ENCODE measurements at regions not wholly inside any gene's neighbourhood (a gene's known extent, or its start where the extent isn't known, plus 50 kb on each side); places are given as distances from the start of the nearest gene placed in this dataset.

DNA sequence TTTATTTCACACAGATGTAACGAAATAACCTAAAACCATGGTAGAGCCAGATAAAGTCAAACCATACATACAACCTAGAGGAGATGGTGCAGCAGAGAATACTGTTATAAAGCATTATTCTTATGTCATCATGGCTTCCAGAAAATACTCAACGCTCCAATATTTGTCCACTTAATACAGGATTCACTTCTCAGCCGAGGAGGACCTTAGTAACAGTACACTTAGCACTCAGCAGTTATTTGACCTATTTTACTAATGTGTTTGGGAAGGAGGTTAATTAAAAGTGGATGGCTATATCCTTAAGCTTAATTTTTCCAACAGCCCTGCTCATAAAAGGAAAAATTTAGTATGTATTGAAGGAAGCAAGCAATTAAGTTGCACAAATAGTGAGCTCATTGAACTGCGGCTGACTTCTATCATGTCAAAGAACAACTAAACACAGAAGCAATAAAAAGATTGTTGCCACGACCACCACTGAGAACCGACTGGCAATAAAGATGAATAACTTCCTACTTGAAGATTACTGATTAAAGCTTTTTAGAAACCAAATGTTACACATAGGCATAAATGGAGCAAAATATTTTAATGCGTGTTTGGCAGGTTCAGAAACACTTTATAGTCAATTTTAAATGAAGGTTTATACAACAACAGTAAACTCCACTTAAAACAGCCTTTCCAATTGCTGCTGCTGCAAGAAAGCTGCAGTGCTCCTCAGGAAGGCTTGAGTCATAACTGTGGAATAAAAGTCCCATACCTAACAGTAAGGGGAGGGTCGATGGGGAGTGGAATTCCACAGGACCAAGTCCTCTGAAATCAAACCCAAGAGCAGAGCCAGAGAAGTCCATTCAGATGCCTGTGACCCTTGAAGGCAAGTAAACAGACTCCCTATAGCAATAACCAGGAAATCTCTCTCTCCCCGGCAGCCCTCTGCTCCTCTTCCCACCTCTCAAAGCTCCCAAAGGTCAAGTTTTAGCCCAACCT lies 218.9 kb upstream of the CDKN3 start:
- ATAC-seq = peak; percentile 59
- no peaks in the 10 kb centered on the region for H3K36me3 ChIP-seq
- H3K4me3 ChIP-seq = no peak overlapping the region
- H3K27ac ChIP-seq = no peak overlapping the region
- peaks cover 0 to 3% of the 10 kb centered on the region in 2 donors for H3K4me1 ChIP-seq
- peaks cover 0 to 5% of the 10 kb centered on the region in 2 donors for H3K27me3 ChIP-seq
- peak in 2 of 4 donors; percentile 49 to 64 for DNase-seq
- intact Hi-C loops (cut with DNase I) = loop anchor here in 1 of 2 donors (10.0 kb wide), 1 partner anchor 633 kb away; no protein-coding TSS in a partner anchor
- no peaks in the 10 kb centered on the region for H3K9me3 ChIP-seq
- TF ChIP-seq, protein P1, sequence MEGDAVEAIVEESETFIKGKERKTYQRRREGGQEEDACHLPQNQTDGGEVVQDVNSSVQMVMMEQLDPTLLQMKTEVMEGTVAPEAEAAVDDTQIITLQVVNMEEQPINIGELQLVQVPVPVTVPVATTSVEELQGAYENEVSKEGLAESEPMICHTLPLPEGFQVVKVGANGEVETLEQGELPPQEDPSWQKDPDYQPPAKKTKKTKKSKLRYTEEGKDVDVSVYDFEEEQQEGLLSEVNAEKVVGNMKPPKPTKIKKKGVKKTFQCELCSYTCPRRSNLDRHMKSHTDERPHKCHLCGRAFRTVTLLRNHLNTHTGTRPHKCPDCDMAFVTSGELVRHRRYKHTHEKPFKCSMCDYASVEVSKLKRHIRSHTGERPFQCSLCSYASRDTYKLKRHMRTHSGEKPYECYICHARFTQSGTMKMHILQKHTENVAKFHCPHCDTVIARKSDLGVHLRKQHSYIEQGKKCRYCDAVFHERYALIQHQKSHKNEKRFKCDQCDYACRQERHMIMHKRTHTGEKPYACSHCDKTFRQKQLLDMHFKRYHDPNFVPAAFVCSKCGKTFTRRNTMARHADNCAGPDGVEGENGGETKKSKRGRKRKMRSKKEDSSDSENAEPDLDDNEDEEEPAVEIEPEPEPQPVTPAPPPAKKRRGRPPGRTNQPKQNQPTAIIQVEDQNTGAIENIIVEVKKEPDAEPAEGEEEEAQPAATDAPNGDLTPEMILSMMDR (IDR thresholded peaks at IDR 0.05) = no peak

DNA sequence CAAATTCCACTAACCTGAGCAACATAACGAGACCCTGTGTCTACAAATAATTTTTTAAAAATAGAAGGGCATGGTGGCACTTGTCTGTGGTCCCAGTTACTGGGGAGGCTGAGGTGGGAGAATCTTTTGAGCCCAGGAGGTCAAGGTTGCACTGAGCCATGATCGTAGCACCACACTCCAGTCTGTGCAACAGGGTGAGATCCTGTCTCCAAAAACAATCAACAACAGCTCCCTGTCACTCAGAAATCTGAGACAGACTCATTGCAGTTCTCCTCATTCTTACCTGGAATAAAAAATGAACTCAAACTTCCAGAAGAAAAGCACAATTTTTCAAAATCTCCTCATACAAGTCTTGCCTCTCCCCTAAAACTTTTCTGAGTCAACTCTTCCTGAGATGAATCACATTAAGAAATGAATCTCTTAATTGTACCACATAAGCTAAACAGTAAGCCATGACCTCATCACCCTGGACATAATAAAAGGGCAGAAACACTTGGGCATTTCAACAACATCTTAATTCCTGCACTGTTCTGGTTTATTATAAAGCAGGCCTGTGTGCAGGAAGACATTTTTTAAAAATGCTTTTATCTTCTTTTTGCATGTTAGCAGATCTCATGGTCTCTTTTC lies 214.3 kb upstream of the CDKN3 start:
- no peak overlapping the region for H3K4me3 ChIP-seq
- H3K36me3 ChIP-seq = no peaks in the 10 kb centered on the region
- no peaks in the 10 kb centered on the region for H3K4me1 ChIP-seq
- TF ChIP-seq, protein P1 (IDR thresholded peaks at IDR 0.05) = no peak
- H3K9me3 ChIP-seq = no peaks in the 10 kb centered on the region
- intact Hi-C loops (cut with DNase I) = no loop called here
- H3K27ac ChIP-seq = no peak overlapping the region
- DNase-seq = no peak
- ATAC-seq = peak; percentile 42
- H3K27me3 ChIP-seq = peaks cover 0 to 5% of the 10 kb centered on the region in 2 donors

DNA sequence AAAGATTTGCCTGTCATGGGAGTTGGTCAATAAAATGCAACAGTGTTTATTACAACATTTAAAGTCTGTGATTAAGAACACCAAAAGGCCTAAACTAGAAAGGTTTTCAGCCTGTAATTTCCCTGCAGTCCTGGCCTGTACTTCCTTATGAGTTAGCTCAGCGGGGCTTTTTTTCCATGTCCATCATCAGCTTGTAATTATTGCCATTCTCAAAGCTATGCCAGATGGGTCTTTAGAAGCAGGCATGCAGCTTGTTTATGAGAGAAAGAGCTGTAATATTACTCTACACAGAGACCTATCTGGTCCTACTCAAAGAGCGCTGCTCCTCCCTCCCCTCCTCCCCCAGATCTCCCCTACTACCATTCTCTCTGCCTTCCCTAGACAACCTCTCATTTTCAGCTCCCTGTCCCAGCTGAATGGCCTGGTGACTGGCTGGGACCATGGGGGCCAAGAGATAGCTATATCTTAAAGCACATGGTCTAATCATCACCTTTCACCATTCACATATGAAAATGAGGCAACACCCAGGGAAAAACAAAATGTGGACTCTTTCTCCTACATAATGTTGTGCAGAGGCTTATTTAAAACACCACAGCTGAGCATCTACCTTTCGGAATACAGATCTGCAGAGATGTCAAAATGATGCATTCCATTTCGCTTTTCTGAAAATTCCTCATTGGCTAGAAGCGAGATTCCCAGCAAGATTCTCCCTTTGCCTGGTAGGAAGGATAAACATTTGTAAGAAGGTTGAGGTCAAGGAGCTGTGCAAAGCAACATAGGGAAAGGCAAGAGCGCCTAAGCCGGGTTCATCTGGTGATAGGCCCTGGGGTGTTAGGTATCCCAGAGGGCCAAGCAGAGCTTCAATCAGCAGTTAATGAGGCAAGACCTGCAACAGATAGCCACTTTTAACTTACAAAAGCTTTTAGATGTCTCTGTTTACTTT lies 209.7 kb upstream of the CDKN3 start:
- Histone ChIP-seq H3K4me1 (peaks cover 0 to 6% of the 10 kb centered on the region in 2 donors), H3K4me3 (no peak overlapping the region), H3K27ac (no peak overlapping the region), H3K9me3 (no peaks in the 10 kb centered on the region), H3K36me3 (no peaks in the 10 kb centered on the region), H3K27me3 (no peaks in the 10 kb centered on the region)
- intact Hi-C loops (cut with DNase I) = no loop called here
- DNase-seq = no peak
- TF ChIP-seq, protein P1 (IDR thresholded peaks at IDR 0.05) = no peak
- ATAC-seq = no peak

DNA sequence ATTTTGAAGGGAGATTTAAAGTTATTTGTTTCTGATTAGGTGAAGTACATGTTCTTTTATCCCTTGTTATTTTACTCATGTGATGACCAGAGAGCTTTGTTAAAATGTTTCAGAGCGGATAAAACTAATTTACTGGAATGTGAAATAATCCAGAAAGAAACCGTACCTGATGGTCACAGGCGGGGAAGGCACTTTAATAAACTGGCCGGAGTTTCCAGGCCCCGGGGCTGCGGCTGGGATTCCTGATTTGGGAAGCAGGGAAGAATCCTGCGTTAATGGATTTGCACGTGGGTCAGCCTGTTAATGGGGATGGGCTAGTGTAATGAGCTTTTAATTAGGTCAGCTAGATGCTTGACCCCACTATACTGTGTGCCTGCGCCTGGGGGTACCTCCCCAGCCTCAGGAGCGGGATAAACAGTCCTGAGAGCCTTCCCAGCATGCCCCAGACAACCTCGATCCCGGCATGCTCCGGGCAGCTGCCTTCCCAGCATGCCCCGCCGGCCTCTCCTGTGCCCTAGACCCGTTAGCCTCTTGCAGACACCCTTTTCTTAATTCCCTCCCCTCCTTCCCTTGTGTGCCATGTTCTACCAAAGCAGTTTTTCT lies 208.6 kb upstream of the CDKN3 start:
- H3K9me3 ChIP-seq = no peaks in the 10 kb centered on the region
- no peak overlapping the region for H3K4me3 ChIP-seq
- DNase-seq (peak in 1 of 4 donors; percentile 61), ATAC-seq (no peak)
- no peak overlapping the region for H3K27ac ChIP-seq
- TF ChIP-seq, protein P1 (IDR thresholded peaks at IDR 0.05) = no peak
- intact Hi-C loops (cut with DNase I) = no loop called here
- no peaks in the 10 kb centered on the region for H3K27me3 ChIP-seq
- H3K36me3 ChIP-seq = no peaks in the 10 kb centered on the region
- H3K4me1 ChIP-seq = peaks cover 0 to 6% of the 10 kb centered on the region in 2 donors

All from left lung (tissue), 4 donors.